Stimulated activated CD4-positive, alpha-beta T cell treated with anti-CD3 and anti-CD28 coated beads, Interleukin-1b, Interleukin-23, amount 100 ng/mL, for 24 hours (primary cell): ENCODE measurements at regions not wholly inside any gene's neighbourhood (a gene's known extent, or its start where the extent isn't known, plus 50 kb on each side); places are given as distances from the start of the nearest gene placed in this dataset.

Experiments used
- DNase-seq, 4 experiments: peaks; one replicate each; pipeline ENCODE4 v3.0.0-alpha.2; 2020; ENCODE audit warnings: low read depth in 4 of 4, low spot score in 1 of 4

- DNase-seq, result no peak
Observed at GRCh38 chr9:73549991-73550390, 398.3 kb downstream of the ANXA1 start.

GRCh38 chr9:73553295-73553694 is 401.6 kb downstream of the ANXA1 start:
- DNase-seq, result no peak

DNA sequence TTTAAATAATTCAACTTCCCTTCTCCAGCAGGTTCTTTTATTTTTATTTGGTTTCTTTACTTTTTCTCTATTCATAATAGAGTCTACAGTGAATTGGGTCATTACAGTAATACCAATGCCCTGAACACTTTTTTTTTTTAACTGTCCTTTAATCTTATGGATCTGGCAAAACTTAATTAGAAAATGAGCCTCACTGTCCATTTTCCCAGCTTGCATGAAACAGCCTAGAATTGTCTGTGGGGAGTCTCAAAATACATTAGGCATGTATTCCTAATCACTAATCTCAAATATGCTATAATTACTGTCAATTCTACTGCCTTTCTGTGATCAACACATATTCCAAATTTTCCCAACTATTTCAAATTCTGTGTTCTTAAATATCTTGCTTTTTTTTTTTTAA is 406.8 kb downstream of the ANXA1 start:
- DNase-seq, result no peak

- DNase-seq, result no peak
Observed at GRCh38 chr9:73565026-73565425, 413.4 kb downstream of the ANXA1 start.

- no peak for DNase-seq
Observed at GRCh38 chr9:73565833-73566465, 414.3 kb downstream of the ANXA1 start.

DNA sequence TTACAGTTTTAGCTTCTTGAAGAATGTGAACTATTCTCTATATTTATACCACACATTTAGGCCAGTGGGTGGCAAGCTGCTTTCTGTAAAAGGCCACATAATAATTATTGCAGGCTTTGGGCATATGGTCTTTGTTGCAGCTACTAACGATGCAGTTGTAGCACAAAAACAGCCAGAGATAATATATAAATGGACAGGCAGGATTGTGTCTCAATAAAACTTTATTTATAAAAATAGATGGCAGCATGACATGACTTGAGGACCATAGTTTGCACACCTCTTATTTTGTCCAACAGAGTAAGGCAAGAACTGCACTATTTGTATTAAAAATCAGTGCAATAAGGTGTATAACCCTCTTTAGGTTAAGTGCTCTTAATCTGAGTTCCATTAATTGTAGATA is 415.0 kb downstream of the ANXA1 start:
- no peak for DNase-seq

GRCh38 chr9:73573235-73573634 is 421.6 kb downstream of the ANXA1 start:
- DNase-seq, result no peak

GRCh38 chr9:73575101-73576060 is 423.7 kb downstream of the ANXA1 start:
- DNase-seq, result no peak

- no peak for DNase-seq
Observed at GRCh38 chr9:73577848-73578247, 426.2 kb downstream of the ANXA1 start.

GRCh38 chr9:73579823-73580222 is 428.2 kb downstream of the ANXA1 start:
- DNase-seq, result no peak

- no peak for DNase-seq
Observed at GRCh38 chr9:73583576-73583975, 431.9 kb downstream of the ANXA1 start.

GRCh38 chr9:73595036-73595545 is 443.4 kb downstream of the ANXA1 start:
- no peak for DNase-seq

GRCh38 chr9:73596321-73596720 is 444.7 kb downstream of the ANXA1 start:
- DNase-seq, result no peak

- no peak for DNase-seq
Observed at GRCh38 chr9:73597039-73597438, 445.4 kb downstream of the ANXA1 start.

- no peak for DNase-seq
Observed at GRCh38 chr9:73597771-73598170, 446.1 kb downstream of the ANXA1 start.

GRCh38 chr9:73609381-73609780 is 457.7 kb downstream of the ANXA1 start:
- no peak for DNase-seq

DNA sequence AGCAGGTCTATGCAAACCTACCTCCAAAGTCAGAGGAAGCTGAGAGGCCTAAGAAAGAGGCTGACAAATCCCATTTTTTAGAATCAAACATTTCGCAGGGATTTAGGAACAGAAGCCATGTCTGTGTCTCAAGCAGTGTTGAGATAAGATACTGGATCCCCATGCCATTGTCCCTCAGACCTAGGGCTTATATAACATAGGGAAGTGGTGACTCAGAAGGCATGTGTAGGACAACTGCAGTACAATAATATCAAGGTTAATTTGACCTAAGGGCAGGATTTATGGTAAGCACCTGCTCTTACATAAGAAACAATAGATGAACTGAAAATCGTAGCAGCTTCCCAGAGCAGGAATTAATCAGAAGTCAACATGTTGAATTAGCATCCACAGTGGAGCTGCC is 459.4 kb downstream of the ANXA1 start:
- DNase-seq, result no peak

GRCh38 chr9:73613092-73613701 is 461.5 kb downstream of the ANXA1 start:
- DNase-seq, result no peak

DNA sequence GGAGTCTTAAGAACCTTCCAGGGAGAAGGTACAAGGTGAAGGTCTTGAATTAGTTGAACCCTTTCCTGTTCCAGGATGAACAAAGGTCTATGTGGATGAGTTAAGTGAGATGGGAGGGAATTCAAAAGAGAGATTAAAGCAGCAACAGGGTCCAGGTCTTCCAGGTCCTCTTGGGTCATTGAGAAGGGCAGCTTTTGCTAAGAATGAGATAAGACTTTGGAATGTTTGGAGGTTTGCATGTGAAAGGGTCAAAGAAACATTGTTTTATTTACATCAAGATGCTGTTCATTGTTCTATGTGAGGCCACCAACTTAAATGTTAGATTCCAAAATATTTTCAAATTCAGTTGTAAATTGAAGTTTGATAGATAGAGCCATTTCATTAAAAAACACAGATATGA is 463.9 kb downstream of the ANXA1 start:
- no peak for DNase-seq

- no peak for DNase-seq
Observed at GRCh38 chr9:73617586-73617985, 465.9 kb downstream of the ANXA1 start.

DNA sequence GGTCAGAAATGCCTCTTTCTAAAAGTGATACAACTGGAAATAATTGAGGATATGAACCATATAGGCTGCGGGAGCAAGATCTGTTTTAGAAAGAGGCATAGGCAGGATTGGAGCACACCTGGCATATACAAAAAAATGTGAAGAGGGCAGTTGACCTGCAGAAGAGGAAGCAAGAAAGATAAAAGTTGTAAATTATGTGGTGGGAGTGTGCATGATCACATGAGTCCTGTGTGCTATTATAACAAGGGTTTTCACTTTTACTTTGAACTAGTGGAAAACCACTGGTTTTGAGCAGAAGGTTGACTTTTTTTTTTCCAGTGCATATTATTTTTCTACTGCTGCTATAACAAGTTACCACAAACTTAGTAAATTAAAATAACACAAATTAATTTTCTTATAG is 489.3 kb downstream of the ANXA1 start:
- no peak for DNase-seq
